Activated T-cell treated with anti-CD3 and anti-CD28 coated beads, Interleukin-2, amount 50 U/mL, for 24 hours (primary cell): ENCODE measurements at regions not wholly inside any gene's neighbourhood (a gene's known extent, or its start where the extent isn't known, plus 50 kb on each side); places are given as distances from the start of the nearest gene placed in this dataset.

ENCODE experiments used
- DNase-seq: peaks from one replicate; pipeline ENCODE4 v3.0.0-alpha.2; 2020
- H3K27ac Mint-ChIP-seq: 2 replicates; pipeline ENCODE4 v1.8.0; 2020; ENCODE audit warnings: mild to moderate bottlenecking, mixed read lengths
- H3K27me3 Mint-ChIP-seq: 2 replicates; pipeline ENCODE4 v1.8.0; 2020; ENCODE audit warnings: mixed read lengths
- H3K36me3 Mint-ChIP-seq: 2 replicates; pipeline ENCODE4 v1.8.0; 2020; ENCODE audit warnings: low read depth, mixed read lengths
- H3K4me1 Mint-ChIP-seq: 2 replicates; pipeline ENCODE4 v1.8.0; 2020; ENCODE audit warnings: low read depth, mixed read lengths
- H3K4me3 Mint-ChIP-seq: 2 replicates; pipeline ENCODE4 v1.8.0; 2020; ENCODE audit warnings: mild to moderate bottlenecking, moderate library complexity, mixed read lengths
- H3K9me3 Mint-ChIP-seq: 2 replicates; pipeline ENCODE4 v1.8.0; 2020; ENCODE audit warnings: mixed read lengths

DNA sequence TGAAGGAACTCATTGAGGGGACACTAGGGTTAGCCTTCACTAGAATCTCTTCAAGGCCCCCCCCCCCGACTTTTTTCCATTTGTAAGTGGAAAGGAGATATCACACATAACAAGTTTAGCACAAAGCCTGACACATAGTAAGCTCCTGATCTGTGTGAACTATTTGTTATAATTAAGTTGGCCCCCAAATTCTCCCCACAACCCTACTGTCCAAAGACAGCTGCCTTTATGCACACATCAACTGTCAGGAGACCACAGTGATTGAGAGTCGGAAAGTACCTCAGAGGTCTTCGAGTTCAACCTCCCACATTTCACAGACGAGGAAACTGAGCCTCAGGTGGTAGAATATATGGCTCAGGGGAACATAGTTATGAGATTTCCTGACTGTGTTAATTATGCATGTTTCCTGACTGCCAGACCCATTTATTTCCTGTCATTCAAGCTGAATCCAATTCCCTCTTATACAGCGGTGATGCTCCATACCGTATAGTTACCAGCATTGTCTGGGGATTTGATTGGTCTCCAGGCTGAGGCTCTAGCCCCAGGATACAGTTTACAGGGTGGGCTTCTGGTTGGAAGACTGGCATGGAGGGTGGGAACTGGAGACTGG lies 227.4 kb upstream of the CMC1 start:
- peaks cover 6% of the 10 kb centered on the region for H3K4me1 Mint-ChIP-seq
- no peak overlapping the region for H3K27ac Mint-ChIP-seq
- no peak for DNase-seq
- no peaks in the 10 kb centered on the region for H3K9me3 Mint-ChIP-seq
- no peaks in the 10 kb centered on the region for H3K36me3 Mint-ChIP-seq
- H3K27me3 Mint-ChIP-seq = no peaks in the 10 kb centered on the region
- H3K4me3 Mint-ChIP-seq = no peak overlapping the region

GRCh38 chr3:28018925-28019718 lies 222.3 kb upstream of the CMC1 start:
- no peak overlapping the region for H3K4me3 Mint-ChIP-seq
- H3K9me3 Mint-ChIP-seq = peaks cover 9% of the 10 kb centered on the region
- no peak for DNase-seq
- H3K36me3 Mint-ChIP-seq = peaks cover 3% of the 10 kb centered on the region
- peak overlapping the region; percentile 30 for H3K27ac Mint-ChIP-seq
- no peaks in the 10 kb centered on the region for H3K27me3 Mint-ChIP-seq
- H3K4me1 Mint-ChIP-seq = peaks cover 17% of the 10 kb centered on the region

DNA sequence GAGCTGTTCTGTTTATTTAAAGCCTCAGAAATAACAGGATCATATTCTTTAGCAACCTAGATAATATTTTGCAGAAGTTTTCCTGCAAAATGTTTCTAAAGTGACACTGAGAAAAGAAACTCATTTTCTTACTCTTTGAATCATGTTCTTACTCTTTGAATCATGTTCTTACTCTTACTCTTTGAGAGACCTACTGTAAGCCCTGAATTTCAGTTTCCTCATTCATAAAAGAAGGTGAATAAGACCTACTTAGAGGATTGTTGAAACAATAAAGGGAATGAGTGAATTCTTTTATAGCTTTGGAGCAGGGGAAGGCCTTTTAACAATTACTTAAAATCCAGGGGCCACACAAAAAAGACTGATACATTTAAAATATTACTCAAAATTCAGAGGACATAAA lies 221.7 kb upstream of the CMC1 start:
- Mint-ChIP-seq H3K9me3 (peaks cover 12% of the 10 kb centered on the region), H3K4me1 (peaks cover 15% of the 10 kb centered on the region), H3K27me3 (no peaks in the 10 kb centered on the region), H3K36me3 (peaks cover 4% of the 10 kb centered on the region), H3K4me3 (no peak overlapping the region), H3K27ac (peak overlapping the region; percentile 30)
- no peak for DNase-seq

DNA sequence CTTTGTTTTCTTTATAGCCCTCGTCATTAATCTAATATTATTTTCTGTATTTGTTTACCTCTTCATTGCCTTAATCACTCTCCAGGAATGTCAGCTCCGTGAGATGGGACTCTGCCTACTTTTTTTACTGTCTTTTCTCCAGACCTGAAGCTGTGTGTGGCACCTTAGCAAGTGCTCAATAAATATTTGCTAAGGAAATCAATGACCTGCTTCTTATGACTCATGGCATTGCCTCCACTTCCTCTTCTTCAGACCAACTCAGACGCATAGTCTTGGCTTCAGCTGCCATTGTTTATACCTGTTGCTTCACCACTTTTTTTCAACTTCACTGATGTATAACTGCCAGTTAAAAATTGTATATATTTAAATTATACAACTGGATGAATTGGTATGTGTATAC lies 218.5 kb upstream of the CMC1 start:
- H3K36me3 Mint-ChIP-seq = peaks cover 4% of the 10 kb centered on the region
- no peak for DNase-seq
- peaks cover 15% of the 10 kb centered on the region for H3K4me1 Mint-ChIP-seq
- no peak overlapping the region for H3K27ac Mint-ChIP-seq
- H3K4me3 Mint-ChIP-seq = no peak overlapping the region
- peaks cover 24% of the 10 kb centered on the region for H3K9me3 Mint-ChIP-seq
- H3K27me3 Mint-ChIP-seq = no peaks in the 10 kb centered on the region

DNA sequence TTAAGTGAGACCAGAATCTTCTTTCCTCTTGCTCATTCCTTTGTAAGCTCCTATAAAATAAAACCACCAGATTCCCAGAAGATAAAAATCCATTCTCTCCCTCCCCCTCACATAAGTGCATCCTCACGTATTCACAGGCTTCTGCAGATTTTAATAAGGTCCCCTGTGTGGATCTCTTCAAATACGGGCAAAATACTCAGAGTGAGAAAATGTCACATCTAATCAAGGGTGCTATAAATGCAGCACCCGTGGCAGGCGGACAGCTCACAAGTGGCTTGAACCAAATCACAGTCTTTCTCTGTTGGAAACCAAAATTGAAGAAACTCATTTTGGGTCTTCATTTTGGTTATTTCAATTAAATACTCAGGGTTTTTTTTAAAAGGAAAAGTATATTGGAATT lies 212.9 kb upstream of the CMC1 start:
- peaks cover 5% of the 10 kb centered on the region for H3K27me3 Mint-ChIP-seq
- peaks cover 27% of the 10 kb centered on the region for H3K9me3 Mint-ChIP-seq
- no peak overlapping the region for H3K4me3 Mint-ChIP-seq
- no peak overlapping the region for H3K27ac Mint-ChIP-seq
- no peak for DNase-seq
- peaks cover 4% of the 10 kb centered on the region for H3K36me3 Mint-ChIP-seq
- H3K4me1 Mint-ChIP-seq = no peaks in the 10 kb centered on the region

GRCh38 chr3:28033059-28033784 lies 208.2 kb upstream of the CMC1 start:
- no peak for DNase-seq
- Mint-ChIP-seq H3K4me3 (no peak overlapping the region), H3K9me3 (peaks cover 12% of the 10 kb centered on the region), H3K36me3 (no peaks in the 10 kb centered on the region), H3K4me1 (peaks cover 10% of the 10 kb centered on the region), H3K27me3 (peaks cover 4% of the 10 kb centered on the region), H3K27ac (no peak overlapping the region)

- no peak for DNase-seq
- Mint-ChIP-seq H3K36me3 (no peaks in the 10 kb centered on the region), H3K27ac (no peak overlapping the region), H3K4me3 (no peak overlapping the region), H3K27me3 (peaks cover 5% of the 10 kb centered on the region), H3K9me3 (peaks cover 12% of the 10 kb centered on the region), H3K4me1 (peaks cover 10% of the 10 kb centered on the region)
Observed at GRCh38 chr3:28036599-28037575, 204.5 kb upstream of the CMC1 start.

DNA sequence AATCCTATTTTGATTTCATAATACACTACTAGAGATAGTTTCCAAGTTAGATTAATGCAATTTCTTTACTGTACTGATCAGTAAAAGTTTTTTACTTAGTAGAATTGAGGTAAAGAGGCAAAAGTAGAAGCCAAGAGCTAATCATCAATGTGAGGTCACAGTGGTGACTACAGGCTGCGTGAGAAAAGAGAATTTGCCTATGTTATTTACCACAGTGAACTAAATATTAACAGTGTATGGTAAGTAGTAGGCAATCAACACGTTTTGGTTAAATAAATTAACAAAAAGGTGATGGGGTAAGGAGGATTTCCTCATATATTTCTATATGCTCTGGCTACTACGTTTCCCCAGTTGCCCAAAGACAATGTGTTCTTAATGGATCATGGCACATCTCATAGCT lies 202.2 kb upstream of the CMC1 start:
- no peak for DNase-seq
- H3K27ac Mint-ChIP-seq = no peak overlapping the region
- peaks cover 10% of the 10 kb centered on the region for H3K4me1 Mint-ChIP-seq
- H3K9me3 Mint-ChIP-seq = no peaks in the 10 kb centered on the region
- H3K4me3 Mint-ChIP-seq = no peak overlapping the region
- H3K27me3 Mint-ChIP-seq = peaks cover 5% of the 10 kb centered on the region
- H3K36me3 Mint-ChIP-seq = no peaks in the 10 kb centered on the region

DNA sequence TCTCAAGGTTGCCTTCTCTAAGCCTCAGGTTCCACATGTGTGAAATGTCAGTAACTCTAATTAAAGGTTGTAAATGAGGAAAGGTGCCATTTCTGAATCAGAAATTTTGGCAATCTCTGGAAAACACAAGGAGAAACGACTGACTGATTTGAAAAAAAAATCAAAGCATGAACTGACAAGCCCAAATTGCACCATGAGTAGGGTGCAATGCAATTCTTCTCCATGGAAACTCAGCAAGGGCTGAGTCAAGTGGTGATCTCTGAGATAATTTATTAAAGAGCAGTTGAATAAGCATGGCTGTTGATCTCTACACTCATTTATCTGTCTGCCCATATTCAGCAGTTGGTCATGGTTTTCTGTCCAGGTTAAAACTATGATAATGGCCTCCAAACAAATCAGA lies 201.6 kb upstream of the CMC1 start:
- Mint-ChIP-seq H3K27ac (no peak overlapping the region), H3K9me3 (no peaks in the 10 kb centered on the region), H3K4me3 (no peak overlapping the region), H3K27me3 (peaks cover 5% of the 10 kb centered on the region), H3K36me3 (no peaks in the 10 kb centered on the region), H3K4me1 (peaks cover 10% of the 10 kb centered on the region)
- DNase-seq = no peak

DNA sequence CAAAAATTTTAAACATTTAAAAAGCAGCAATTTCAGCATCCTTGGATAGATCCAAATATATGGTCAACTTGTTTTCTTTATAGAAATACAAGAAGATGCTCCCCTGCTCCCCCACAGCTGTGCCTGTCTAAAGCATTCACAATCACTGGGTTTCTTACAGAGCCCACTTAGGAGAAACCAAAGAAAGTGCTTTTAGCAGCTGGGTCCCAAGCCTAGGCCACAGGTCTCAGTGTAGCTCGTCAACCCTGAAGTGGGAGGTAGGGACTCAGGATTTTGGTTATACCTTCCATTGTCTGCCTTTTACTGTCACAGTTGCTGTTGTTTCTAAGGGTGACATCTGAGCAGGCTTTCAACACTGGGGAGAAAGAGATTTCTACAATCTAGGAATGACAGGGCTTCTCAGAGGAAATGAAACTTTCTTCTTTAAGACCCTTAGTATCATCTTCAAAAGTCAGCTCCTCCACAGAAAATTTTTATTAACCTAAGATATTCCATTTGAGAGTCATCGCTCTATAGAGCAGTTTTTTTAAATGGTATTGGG lies 199.3 kb upstream of the CMC1 start:
- no peak overlapping the region for H3K4me3 Mint-ChIP-seq
- H3K4me1 Mint-ChIP-seq = peaks cover 3% of the 10 kb centered on the region
- H3K27ac Mint-ChIP-seq = no peak overlapping the region
- H3K36me3 Mint-ChIP-seq = no peaks in the 10 kb centered on the region
- DNase-seq = no peak
- no peaks in the 10 kb centered on the region for H3K9me3 Mint-ChIP-seq
- H3K27me3 Mint-ChIP-seq = peaks cover 5% of the 10 kb centered on the region

- H3K27me3 Mint-ChIP-seq = peaks cover 5% of the 10 kb centered on the region
- no peak for DNase-seq
- H3K4me3 Mint-ChIP-seq = no peak overlapping the region
- peaks cover 2% of the 10 kb centered on the region for H3K4me1 Mint-ChIP-seq
- no peaks in the 10 kb centered on the region for H3K9me3 Mint-ChIP-seq
- no peak overlapping the region for H3K27ac Mint-ChIP-seq
- H3K36me3 Mint-ChIP-seq = no peaks in the 10 kb centered on the region
Observed at GRCh38 chr3:28042707-28043106, 198.7 kb upstream of the CMC1 start.

DNA sequence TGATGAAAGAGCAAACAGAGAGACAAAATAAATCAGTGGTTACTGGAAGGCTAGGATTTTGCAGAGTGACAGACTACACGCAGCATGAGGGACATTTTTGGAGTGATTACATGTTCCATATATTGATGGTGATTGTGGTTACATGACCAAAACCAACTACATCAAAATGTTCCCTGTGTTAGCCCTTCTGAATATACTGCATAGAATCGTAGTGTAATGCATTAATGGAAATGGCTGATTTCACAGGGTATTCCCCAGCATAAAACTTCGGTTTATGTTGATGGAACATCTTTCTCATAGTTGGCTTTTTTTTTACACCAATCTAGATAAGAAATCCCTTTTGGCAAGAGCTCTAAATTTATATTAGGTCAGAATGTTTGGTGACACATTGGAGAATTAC lies 191.3 kb upstream of the CMC1 start:
- no peaks in the 10 kb centered on the region for H3K27me3 Mint-ChIP-seq
- H3K36me3 Mint-ChIP-seq = no peaks in the 10 kb centered on the region
- no peaks in the 10 kb centered on the region for H3K9me3 Mint-ChIP-seq
- no peak overlapping the region for H3K4me3 Mint-ChIP-seq
- H3K4me1 Mint-ChIP-seq = peaks cover 36% of the 10 kb centered on the region
- no peak for DNase-seq
- H3K27ac Mint-ChIP-seq = no peak overlapping the region

DNA sequence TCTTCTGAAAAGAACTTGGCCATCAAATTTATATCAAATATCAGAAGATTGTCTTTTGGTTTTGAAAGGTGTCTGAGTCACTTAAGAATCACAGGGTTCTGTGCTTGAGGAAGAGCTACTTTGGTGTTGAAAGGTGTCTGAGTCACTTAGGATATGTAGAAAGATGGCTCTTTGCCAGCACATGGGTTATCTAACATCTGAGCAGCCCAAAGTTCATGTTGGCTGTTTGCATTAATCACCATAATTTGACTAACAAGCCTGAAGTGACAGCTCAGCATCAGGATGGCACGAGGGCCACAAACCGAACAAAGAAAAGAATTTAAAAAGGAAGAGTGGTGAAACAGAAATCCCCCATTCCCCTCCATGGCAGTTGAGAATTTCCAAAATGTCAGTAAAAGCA lies 190.5 kb upstream of the CMC1 start:
- no peak for DNase-seq
- peaks cover 6% of the 10 kb centered on the region for H3K27me3 Mint-ChIP-seq
- H3K9me3 Mint-ChIP-seq = no peaks in the 10 kb centered on the region
- no peak overlapping the region for H3K4me3 Mint-ChIP-seq
- H3K36me3 Mint-ChIP-seq = no peaks in the 10 kb centered on the region
- H3K27ac Mint-ChIP-seq = peak overlapping the region; percentile 71
- H3K4me1 Mint-ChIP-seq = peaks cover 36% of the 10 kb centered on the region

DNA sequence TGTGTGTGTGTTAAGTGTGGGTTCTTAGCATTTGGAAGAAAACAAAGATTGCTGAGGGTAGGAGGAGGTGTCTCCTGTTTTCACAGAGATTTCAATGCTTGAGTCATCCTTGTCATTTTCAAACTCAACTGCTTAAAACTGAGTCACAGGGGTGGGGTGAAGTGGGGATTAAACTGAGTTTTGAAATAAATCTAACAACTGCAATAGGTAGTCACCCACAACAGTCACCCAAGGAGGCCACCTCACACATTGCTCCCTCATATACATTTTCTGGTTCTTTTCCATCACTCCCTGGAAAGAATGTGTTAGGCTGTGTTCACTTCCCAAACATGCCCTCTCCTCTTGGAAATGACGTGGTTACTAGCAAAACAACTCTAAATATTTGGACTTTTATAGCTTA lies 187.7 kb upstream of the CMC1 start:
- Mint-ChIP-seq H3K36me3 (no peaks in the 10 kb centered on the region), H3K4me1 (peaks cover 36% of the 10 kb centered on the region), H3K27me3 (peaks cover 22% of the 10 kb centered on the region), H3K9me3 (no peaks in the 10 kb centered on the region), H3K4me3 (no peak overlapping the region), H3K27ac (no peak overlapping the region)
- DNase-seq = no peak
